Muscle of leg (tissue), 3 donors: ENCODE measurements at regions not wholly inside any gene's neighbourhood (a gene's known extent, or its start where the extent isn't known, plus 50 kb on each side); places are given as distances from the start of the nearest gene placed in this dataset.

ENCODE experiments used
- DNase-seq: peaks from one replicate; pipeline ENCODE4 v3.0.0; 2013
- H3K27ac ChIP-seq: one replicate; pipeline ENCODE4 v1.5.1; 2013; ENCODE audit warnings: mild to moderate bottlenecking, low read length, control low read depth
- H3K27me3 ChIP-seq: one replicate; pipeline ENCODE4 v1.6.1; 2013; ENCODE audit warnings: low read length; ENCODE audit not compliant: control insufficient read depth, insufficient read depth
- H3K36me3 ChIP-seq: one replicate; pipeline ENCODE4 v1.6.1; 2013; ENCODE audit warnings: low read length; ENCODE audit not compliant: control insufficient read depth, insufficient read depth
- H3K4me1 ChIP-seq: one replicate; pipeline ENCODE4 v1.6.1; 2013; ENCODE audit warnings: low read length; ENCODE audit not compliant: control insufficient read depth, insufficient read depth
- H3K4me3 ChIP-seq: one replicate; pipeline ENCODE4 v1.5.1; 2013; ENCODE audit warnings: low read length, control low read depth
- H3K9me3 ChIP-seq: replicated peaks from 2 replicates; pipeline ENCODE4 v1.6.1; 2013; ENCODE audit warnings: low read depth, low read length; ENCODE audit not compliant: control insufficient read depth
- WGBS: methylation state at CpG from one replicate; pipeline ENCODE4 v1.1.5; 2013; ENCODE audit warnings: missing lambda C conversion rate; ENCODE audit not compliant: insufficient coverage; 5-methylcytosine and 5-hydroxymethylcytosine counted together

GRCh38 chr3:115547207-115547606 is 76.1 kb upstream of the GAP43 start:
- no peaks in the 10 kb centered on the region for H3K36me3 ChIP-seq
- DNase-seq: no peak
- H3K9me3 ChIP-seq: no peaks in the 10 kb centered on the region
- WGBS: 88% methylated on average over 3 of the region's 3 CpGs
- H3K4me3 ChIP-seq: no peak overlapping the region
- no peak overlapping the region for H3K27ac ChIP-seq
- peaks cover 3% of the 10 kb centered on the region for H3K4me1 ChIP-seq
- H3K27me3 ChIP-seq: no peaks in the 10 kb centered on the region

GRCh38 chr3:115548611-115549010 is 74.7 kb upstream of the GAP43 start:
- Histone ChIP-seq H3K4me1 (peaks cover 3% of the 10 kb centered on the region), H3K27me3 (no peaks in the 10 kb centered on the region), H3K4me3 (no peak overlapping the region), H3K27ac (no peak overlapping the region), H3K9me3 (no peaks in the 10 kb centered on the region), H3K36me3 (no peaks in the 10 kb centered on the region)
- WGBS: no CpG with 5 or more reads among the region's 2 CpGs
- peak; percentile 13 for DNase-seq

- no peaks in the 10 kb centered on the region for H3K36me3 ChIP-seq
- no CpG with 5 or more reads among the region's 2 CpGs for WGBS
- H3K4me1 ChIP-seq: peaks cover 3% of the 10 kb centered on the region
- peak overlapping the region; percentile 0 for H3K27ac ChIP-seq
- no peaks in the 10 kb centered on the region for H3K9me3 ChIP-seq
- H3K4me3 ChIP-seq: no peak overlapping the region
- DNase-seq: peak; percentile 85
- no peaks in the 10 kb centered on the region for H3K27me3 ChIP-seq
These were observed 74.2 kb upstream of the GAP43 start for GRCh38 chr3:115549071-115549470.

GRCh38 chr3:115550285-115550761 is 73.0 kb upstream of the GAP43 start:
- WGBS: no CpG with 5 or more reads among the region's 1 CpG
- peak overlapping the region; percentile 84 for H3K27ac ChIP-seq

GRCh38 chr3:115551016-115551415 is 72.3 kb upstream of the GAP43 start:
- Histone ChIP-seq H3K4me3 (no peak overlapping the region), H3K4me1 (peaks cover 3% of the 10 kb centered on the region), H3K9me3 (no peaks in the 10 kb centered on the region), H3K27me3 (no peaks in the 10 kb centered on the region), H3K36me3 (no peaks in the 10 kb centered on the region), H3K27ac (peak overlapping the region; percentile 84)
- WGBS: no CpG with 5 or more reads among the region's 1 CpG
- peak; percentile 74 for DNase-seq

More at GRCh38 chr3:115550285-115550761, 73.0 kb upstream of the GAP43 start:
- Histone ChIP-seq H3K36me3 (no peaks in the 10 kb centered on the region), H3K4me3 (no peak overlapping the region), H3K4me1 (peaks cover 3% of the 10 kb centered on the region), H3K9me3 (no peaks in the 10 kb centered on the region), H3K27me3 (no peaks in the 10 kb centered on the region)
- peak; percentile 98 for DNase-seq

- Histone ChIP-seq H3K27ac (no peak overlapping the region), H3K4me1 (peaks cover 3% of the 10 kb centered on the region), H3K27me3 (no peaks in the 10 kb centered on the region), H3K9me3 (no peaks in the 10 kb centered on the region), H3K4me3 (no peak overlapping the region), H3K36me3 (no peaks in the 10 kb centered on the region)
- DNase-seq: no peak
- WGBS: no CpG with 5 or more reads among the region's 3 CpGs
These were observed 71.3 kb upstream of the GAP43 start for GRCh38 chr3:115552007-115552406.

GRCh38 chr3:115553796-115554486 is 69.4 kb upstream of the GAP43 start:
- Histone ChIP-seq H3K27me3 (no peaks in the 10 kb centered on the region), H3K4me1 (peaks cover 3% of the 10 kb centered on the region), H3K36me3 (no peaks in the 10 kb centered on the region), H3K27ac (no peak overlapping the region), H3K4me3 (no peak overlapping the region), H3K9me3 (no peaks in the 10 kb centered on the region)
- WGBS: 80% methylated on average over 2 of the region's 2 CpGs
- DNase-seq: no peak

GRCh38 chr3:115554487-115554807 is 68.9 kb upstream of the GAP43 start:
- Histone ChIP-seq H3K4me1 (peaks cover 3% of the 10 kb centered on the region), H3K27me3 (no peaks in the 10 kb centered on the region), H3K4me3 (no peak overlapping the region), H3K36me3 (no peaks in the 10 kb centered on the region), H3K9me3 (no peaks in the 10 kb centered on the region), H3K27ac (no peak overlapping the region)
- DNase-seq: no peak

- Histone ChIP-seq H3K27ac (no peak overlapping the region), H3K4me3 (no peak overlapping the region), H3K4me1 (no peaks in the 10 kb centered on the region), H3K36me3 (no peaks in the 10 kb centered on the region), H3K27me3 (no peaks in the 10 kb centered on the region), H3K9me3 (no peaks in the 10 kb centered on the region)
- DNase-seq: no peak
- whole genome bisulfite sequencing: 86% methylated on average over 1 of the region's 4 CpGs
These were observed 60.6 kb upstream of the GAP43 start for GRCh38 chr3:115562636-115563267.

GRCh38 chr3:115563984-115564383 is 59.3 kb upstream of the GAP43 start:
- Histone ChIP-seq H3K9me3 (no peaks in the 10 kb centered on the region), H3K27me3 (no peaks in the 10 kb centered on the region), H3K4me1 (no peaks in the 10 kb centered on the region), H3K27ac (no peak overlapping the region), H3K36me3 (no peaks in the 10 kb centered on the region), H3K4me3 (no peak overlapping the region)
- no CpG with 5 or more reads among the region's 1 CpG for WGBS
- DNase-seq: no peak
